ENCODE measurements at regions not wholly inside any gene's neighbourhood (a gene's known extent, or its start where the extent isn't known, plus 50 kb on each side); places are given as distances from the start of the nearest gene placed in this dataset.

DNA sequence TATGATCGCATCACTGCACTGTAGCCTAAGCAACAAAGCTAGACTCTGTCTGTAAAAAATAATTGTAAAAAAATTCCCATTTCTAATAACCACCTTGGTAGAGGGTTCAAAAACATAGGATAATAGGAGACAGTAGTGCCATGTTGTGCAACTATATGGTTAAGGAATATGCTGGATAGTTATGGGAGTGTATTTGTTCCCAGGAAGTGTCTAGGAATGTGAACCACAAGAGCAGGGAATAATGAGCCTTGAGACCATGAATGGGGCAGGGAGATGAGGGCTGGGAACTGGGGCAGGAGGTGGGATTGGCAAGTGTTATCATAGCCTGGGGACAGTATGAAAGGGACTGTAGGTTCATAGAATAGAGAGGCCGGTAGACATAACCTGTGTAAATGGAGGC lies 50.4 kb downstream of the RUSC2 start:
- no peak for DNase-seq (ENCODE audit: low spot score)

- DNase-seq (ENCODE audit: low spot score) = no peak
These were observed 56.9 kb downstream of the RUSC2 start for GRCh38 chr9:35546853-35547252.

DNA sequence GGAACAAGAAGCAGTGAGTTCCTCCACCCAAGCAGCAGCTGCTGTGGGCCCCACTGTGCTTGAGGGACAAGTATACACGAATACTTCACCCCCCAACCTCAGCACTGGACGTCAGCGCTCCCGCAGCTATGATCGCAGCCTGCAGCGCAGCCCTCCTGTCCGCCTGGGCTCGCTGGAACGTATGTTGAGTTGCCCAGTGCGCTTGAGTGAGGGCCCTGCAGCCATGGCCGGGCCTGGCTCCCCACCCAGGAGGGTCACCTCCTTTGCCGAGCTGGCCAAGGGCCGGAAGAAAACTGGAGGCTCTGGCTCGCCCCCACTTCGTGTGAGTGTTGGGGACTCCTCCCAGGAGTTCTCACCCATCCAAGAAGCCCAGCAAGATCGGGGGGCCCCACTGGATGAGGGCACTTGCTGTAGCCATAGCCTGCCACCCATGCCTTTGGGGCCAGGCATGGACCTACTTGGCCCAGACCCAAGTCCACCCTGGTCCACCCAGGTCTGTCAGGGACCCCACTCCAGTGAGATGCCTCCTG lies 57.1 kb upstream of the TESK1 start:
- no peak for DNase-seq (ENCODE audit: low spot score)

DNA sequence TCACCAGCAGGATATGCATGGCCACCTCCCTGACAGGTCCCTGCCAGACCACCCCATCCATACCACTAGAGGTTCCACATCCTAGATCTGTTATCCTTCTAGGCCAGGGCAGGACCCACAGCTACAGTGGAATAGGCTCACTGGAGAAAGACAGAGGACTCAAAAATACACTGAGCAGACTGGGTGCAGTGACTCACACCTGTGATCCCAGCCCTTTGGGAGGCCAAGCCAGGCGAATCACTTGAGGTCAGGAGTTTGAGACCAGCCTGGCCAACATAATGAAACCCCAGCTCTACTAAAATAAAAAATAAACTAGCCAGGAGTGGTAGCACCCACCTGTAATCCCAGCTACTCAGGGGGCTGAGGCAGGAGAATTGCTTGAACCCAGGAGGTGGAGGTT lies 56.5 kb upstream of the TESK1 start:
- DNase-seq (ENCODE audit: low spot score) = no peak

DNA sequence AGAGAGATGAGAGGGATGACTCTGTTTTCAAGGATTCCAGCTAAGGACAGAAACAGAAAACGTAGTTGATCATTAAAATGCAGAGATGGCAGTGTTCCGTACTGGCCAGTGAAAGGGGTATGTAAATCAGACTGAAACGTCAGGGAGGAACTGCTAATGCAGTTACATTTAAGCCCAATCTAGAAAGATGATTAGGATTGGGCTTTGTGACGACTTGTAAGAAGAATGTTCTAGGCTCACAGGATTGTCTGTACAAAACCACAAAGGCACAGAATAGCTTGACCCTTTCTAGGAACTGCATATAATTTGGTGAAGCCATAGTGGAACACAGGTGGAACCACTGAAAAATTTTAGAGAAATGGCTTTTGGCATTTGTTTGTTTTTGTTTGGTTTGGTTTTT lies 55.6 kb upstream of the TESK1 start:
- DNase-seq (ENCODE audit: low spot score) = no peak

GRCh38 chr9:35552376-35552775 lies 52.7 kb upstream of the TESK1 start:
- no peak for DNase-seq (ENCODE audit: low spot score)

- no peak for DNase-seq (ENCODE audit: low spot score)
These were observed 52.2 kb upstream of the TESK1 start for GRCh38 chr9:35552837-35553236.

GRCh38 chr9:35553670-35554543 lies 51.2 kb upstream of the TESK1 start:
- DNase-seq (ENCODE audit: low spot score) = peak; percentile 85

- no peak for DNase-seq (ENCODE audit: low spot score)
These were observed 49.8 kb upstream of the TESK1 start for GRCh38 chr9:35555246-35555701.
